ENCODE measurements at regions not wholly inside any gene's neighbourhood (a gene's known extent, or its start where the extent isn't known, plus 50 kb on each side); places are given as distances from the start of the nearest gene placed in this dataset.
A peak's percentile ranks its signal among the peaks of the same experiment; 100 is the strongest.

- intact Hi-C loops (cut with micrococcal nuclease; ENCODE audit: unreplicated experiment), result no loop called here
- no peak overlapping the region for H3K4me3 ChIP-seq (ENCODE audit: low read depth, low read length, poor library complexity, severe bottlenecking)
- ChIA-PET CTCF (ENCODE audit: unreplicated experiment) (no interaction called here), POLR2A (no interaction called here)
- no peaks in the 10 kb centered on the region for H3K9me2 ChIP-seq (ENCODE audit: insufficient read depth, low read length)
- DNase-seq (ENCODE audit: low spot score), result no peak
- H3K4me1 ChIP-seq (ENCODE audit: insufficient read depth, low read length, poor library complexity, severe bottlenecking), result no peaks in the 10 kb centered on the region
- no peaks in the 10 kb centered on the region; the same call in 1 of the 2 replicates for H3K36me3 ChIP-seq (ENCODE audit: insufficient read depth, low read length)
- H3K79me2 ChIP-seq (ENCODE audit: insufficient read depth, low read depth, low read length), result no peaks in the 10 kb centered on the region
- TF ChIP-seq EZH2phosphoT487 (IDR thresholded peaks at IDR 0.05; ENCODE audit: borderline replicate concordance, low read depth, low read length), result no peak
- no peak for TF ChIP-seq CTCF (conservative IDR thresholded peaks at IDR 0.05; ENCODE audit: low read length)
- H3K9me3 ChIP-seq (ENCODE audit: low read length), result peaks cover 11% of the 10 kb centered on the region; the same call in 1 of the 2 replicates
- BruUV-seq (replicated peaks), result no TSS peak
- no peak overlapping the region for H2AFZ ChIP-seq (ENCODE audit: low read length)
- no peak overlapping the region for H3K27ac ChIP-seq (ENCODE audit: low read depth, low read length, poor library complexity, severe bottlenecking)
- no peaks in the 10 kb centered on the region for H4K20me1 ChIP-seq (ENCODE audit: insufficient read depth, low read length)
- H3K4me2 ChIP-seq (ENCODE audit: low read length), result no peak overlapping the region
Measured at GRCh38 chr3:18597919-18598318, 172.8 kb upstream of the SATB1 start.

- no peak overlapping the region for H3K4me3 ChIP-seq (ENCODE audit: low read depth, low read length, poor library complexity, severe bottlenecking)
- H3K27ac ChIP-seq (ENCODE audit: low read depth, low read length, poor library complexity, severe bottlenecking), result no peak overlapping the region
- BruUV-seq (replicated peaks), result no TSS peak
- intact Hi-C loops (cut with micrococcal nuclease; ENCODE audit: unreplicated experiment), result no loop called here
- POLR2A ChIA-PET, result interaction anchor here (0.7 kb wide), 1 partner anchor 108 kb away, joined by 3 read pairs; no protein-coding TSS in a partner anchor
- CTCF ChIA-PET (ENCODE audit: unreplicated experiment), result no interaction called here
- no peaks in the 10 kb centered on the region for H3K4me1 ChIP-seq (ENCODE audit: insufficient read depth, low read length, poor library complexity, severe bottlenecking)
- no peaks in the 10 kb centered on the region for H4K20me1 ChIP-seq (ENCODE audit: insufficient read depth, low read length)
- peak overlapping the region; percentile 37 for H2AFZ ChIP-seq (ENCODE audit: low read length)
- no peak for DNase-seq (ENCODE audit: low spot score)
- H3K9me3 ChIP-seq (ENCODE audit: low read length), result 0 out of 2 replicates have a peak, but pooled peaks cover 11% of the 10 kb centered on the region
- no peaks in the 10 kb centered on the region for H3K9me2 ChIP-seq (ENCODE audit: insufficient read depth, low read length)
- H3K4me2 ChIP-seq (ENCODE audit: low read length), result no peak overlapping the region
- TF ChIP-seq EZH2phosphoT487 (IDR thresholded peaks at IDR 0.05; ENCODE audit: borderline replicate concordance, low read depth, low read length) (no peak), CTCF (conservative IDR thresholded peaks at IDR 0.05; ENCODE audit: low read length) (no peak)
- H3K36me3 ChIP-seq (ENCODE audit: insufficient read depth, low read length), result no peaks in the 10 kb centered on the region
- no peaks in the 10 kb centered on the region for H3K79me2 ChIP-seq (ENCODE audit: insufficient read depth, low read depth, low read length)
Measured at GRCh38 chr3:18593231-18593630, 168.1 kb upstream of the SATB1 start.

- no peak overlapping the region for H3K27ac ChIP-seq (ENCODE audit: low read depth, low read length, poor library complexity, severe bottlenecking)
- no peaks in the 10 kb centered on the region for H3K4me1 ChIP-seq (ENCODE audit: insufficient read depth, low read length, poor library complexity, severe bottlenecking)
- DNase-seq (ENCODE audit: low spot score), result no peak
- H3K79me2 ChIP-seq (ENCODE audit: insufficient read depth, low read depth, low read length), result no peaks in the 10 kb centered on the region
- ChIA-PET CTCF (ENCODE audit: unreplicated experiment) (no interaction called here), POLR2A (interaction anchor here (1.1 kb wide), 1 partner anchor 131 kb away, joined by 3 read pairs; no protein-coding TSS in a partner anchor)
- H3K4me3 ChIP-seq (ENCODE audit: low read depth, low read length, poor library complexity, severe bottlenecking), result no peak overlapping the region
- no TSS peak for BruUV-seq (replicated peaks)
- H4K20me1 ChIP-seq (ENCODE audit: insufficient read depth, low read length), result no peaks in the 10 kb centered on the region
- intact Hi-C loops (cut with micrococcal nuclease; ENCODE audit: unreplicated experiment), result no loop called here
- H3K36me3 ChIP-seq (ENCODE audit: insufficient read depth, low read length), result no peaks in the 10 kb centered on the region
- peak overlapping the region; percentile 68; the same call in 1 of the 2 replicates for H2AFZ ChIP-seq (ENCODE audit: low read length)
- TF ChIP-seq EZH2phosphoT487 (IDR thresholded peaks at IDR 0.05; ENCODE audit: borderline replicate concordance, low read depth, low read length), result no peak
- TF ChIP-seq CTCF (conservative IDR thresholded peaks at IDR 0.05; ENCODE audit: low read length), result no peak
- no peaks in the 10 kb centered on the region for H3K9me2 ChIP-seq (ENCODE audit: insufficient read depth, low read length)
- no peaks in the 10 kb centered on the region for H3K9me3 ChIP-seq (ENCODE audit: low read length)
- H3K4me2 ChIP-seq (ENCODE audit: low read length), result no peak overlapping the region
Measured at GRCh38 chr3:18591120-18591519, 166.0 kb upstream of the SATB1 start.

All from OCI-LY7 (cell line).